ENCODE measurements at regions not wholly inside any gene's neighbourhood (a gene's known extent, or its start where the extent isn't known, plus 50 kb on each side); places are given as distances from the start of the nearest gene placed in this dataset.

- H3K36me3 Mint-ChIP-seq, result no peaks in the 10 kb centered on the region
- no peak for TF ChIP-seq CTCF (conservative IDR thresholded peaks at IDR 0.05)
- no peak overlapping the region for H3K27ac Mint-ChIP-seq
- H3K27me3 Mint-ChIP-seq, result no peaks in the 10 kb centered on the region
- no peak overlapping the region for H3K4me3 Mint-ChIP-seq
- no peaks in the 10 kb centered on the region for H3K4me1 Mint-ChIP-seq (ENCODE audit: unreplicated experiment)
- no peak for DNase-seq (ENCODE audit: extremely low spot score, unreplicated experiment)
- H3K9me3 Mint-ChIP-seq, result no peaks in the 10 kb centered on the region
Measured at GRCh38 chr4:164108971-164109370, 614.5 kb downstream of the TMA16 start.

- TF ChIP-seq CTCF (conservative IDR thresholded peaks at IDR 0.05), result no peak
- H3K27ac Mint-ChIP-seq, result no peak overlapping the region
- no peaks in the 10 kb centered on the region for H3K9me3 Mint-ChIP-seq
- H3K4me3 Mint-ChIP-seq, result no peak overlapping the region
- no peak for DNase-seq (ENCODE audit: extremely low spot score, unreplicated experiment)
- H3K36me3 Mint-ChIP-seq, result no peaks in the 10 kb centered on the region
- no peaks in the 10 kb centered on the region for H3K27me3 Mint-ChIP-seq
- no peaks in the 10 kb centered on the region for H3K4me1 Mint-ChIP-seq (ENCODE audit: unreplicated experiment)
Measured at GRCh38 chr4:164109503-164109902, 615.0 kb downstream of the TMA16 start.

GRCh38 chr4:164115236-164115635, 620.7 kb downstream of the TMA16 start:
- Mint-ChIP-seq H3K9me3 (no peaks in the 10 kb centered on the region), H3K27me3 (no peaks in the 10 kb centered on the region), H3K36me3 (no peaks in the 10 kb centered on the region), H3K4me1 (ENCODE audit: unreplicated experiment) (no peaks in the 10 kb centered on the region), H3K27ac (no peak overlapping the region), H3K4me3 (no peak overlapping the region)
- TF ChIP-seq CTCF (conservative IDR thresholded peaks at IDR 0.05), result no peak
- no peak for DNase-seq (ENCODE audit: extremely low spot score, unreplicated experiment)

GRCh38 chr4:164116286-164116685, 621.8 kb downstream of the TMA16 start:
- no peak for DNase-seq (ENCODE audit: extremely low spot score, unreplicated experiment)
- Mint-ChIP-seq H3K36me3 (no peaks in the 10 kb centered on the region), H3K27ac (no peak overlapping the region), H3K4me3 (no peak overlapping the region), H3K27me3 (no peaks in the 10 kb centered on the region), H3K4me1 (ENCODE audit: unreplicated experiment) (no peaks in the 10 kb centered on the region), H3K9me3 (no peaks in the 10 kb centered on the region)
- TF ChIP-seq CTCF (conservative IDR thresholded peaks at IDR 0.05), result no peak

GRCh38 chr4:164134388-164134787, 619.5 kb upstream of the SMIM31 start:
- H3K36me3 Mint-ChIP-seq, result no peaks in the 10 kb centered on the region
- no peak for DNase-seq (ENCODE audit: extremely low spot score, unreplicated experiment)
- H3K27me3 Mint-ChIP-seq, result no peaks in the 10 kb centered on the region
- no peaks in the 10 kb centered on the region for H3K9me3 Mint-ChIP-seq
- no peak for TF ChIP-seq CTCF (conservative IDR thresholded peaks at IDR 0.05)
- no peak overlapping the region for H3K4me3 Mint-ChIP-seq
- no peaks in the 10 kb centered on the region for H3K4me1 Mint-ChIP-seq (ENCODE audit: unreplicated experiment)
- H3K27ac Mint-ChIP-seq, result no peak overlapping the region

- Mint-ChIP-seq H3K9me3 (no peaks in the 10 kb centered on the region), H3K27me3 (no peaks in the 10 kb centered on the region), H3K27ac (no peak overlapping the region), H3K36me3 (no peaks in the 10 kb centered on the region), H3K4me3 (no peak overlapping the region), H3K4me1 (ENCODE audit: unreplicated experiment) (no peaks in the 10 kb centered on the region)
- TF ChIP-seq CTCF (conservative IDR thresholded peaks at IDR 0.05), result no peak
- no peak for DNase-seq (ENCODE audit: extremely low spot score, unreplicated experiment)
Measured at GRCh38 chr4:164136180-164136616, 617.7 kb upstream of the SMIM31 start.

All from type B pancreatic cell (in vitro differentiated cells).